GM10248 (cell line): ENCODE measurements at regions not wholly inside any gene's neighbourhood (a gene's known extent, or its start where the extent isn't known, plus 50 kb on each side); places are given as distances from the start of the nearest gene placed in this dataset.

Source experiments
- CTCF ChIA-PET: fragments of 300-600 bp; sonication (Branson Sonifier 250); formaldehyde crosslinking; extraction: SDS; loops from one replicate; lab custom pipeline; 2021; ENCODE audit warnings: antibody characterized with exemption; lab: Yijun Ruan, JAX
- POLR2A ChIA-PET: fragments of 350-650 bp; sonication (Branson Sonifier 250); formaldehyde crosslinking; extraction: SDS; loops from one replicate; lab custom pipeline; 2020; ENCODE audit warnings: antibody characterized with exemption; lab: Yijun Ruan, JAX
- DNase-seq: peaks from one replicate; pipeline ENCODE4 v3.0.0; 2012; ENCODE audit errors: extremely low spot score
- TF ChIP-seq, protein P1 (sequence below): IDR thresholded peaks from 2 replicates; pipeline ENCODE4 v1.5.1; 2012; ENCODE audit warnings: mild to moderate bottlenecking, low read depth; ENCODE audit errors: extremely low read depth, missing control alignments, control extremely low read depth

DNA sequence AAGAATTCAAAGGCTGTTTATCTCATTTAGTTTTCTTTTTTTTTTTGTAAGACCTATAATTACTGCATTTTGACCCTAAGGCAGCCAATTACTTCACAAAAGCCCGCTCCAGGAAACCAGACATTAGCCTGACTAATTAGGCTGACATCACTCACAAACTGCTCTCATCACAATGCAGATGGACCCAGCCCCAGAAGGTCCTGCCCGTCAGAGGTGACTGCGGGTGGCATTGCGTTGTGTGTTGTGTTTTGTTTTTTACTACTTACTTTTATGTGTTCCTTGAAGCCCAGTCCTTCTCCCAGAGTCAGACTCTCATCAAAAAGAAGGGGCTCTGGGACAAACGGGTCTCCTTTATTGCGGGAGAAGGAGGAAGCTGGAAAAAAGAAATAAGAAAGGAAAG is 172.2 kb downstream of the HSD17B3 start:
- ChIA-PET CTCF (no interaction called here), POLR2A (no interaction called here)
- DNase-seq = no peak
- TF ChIP-seq, protein P1, sequence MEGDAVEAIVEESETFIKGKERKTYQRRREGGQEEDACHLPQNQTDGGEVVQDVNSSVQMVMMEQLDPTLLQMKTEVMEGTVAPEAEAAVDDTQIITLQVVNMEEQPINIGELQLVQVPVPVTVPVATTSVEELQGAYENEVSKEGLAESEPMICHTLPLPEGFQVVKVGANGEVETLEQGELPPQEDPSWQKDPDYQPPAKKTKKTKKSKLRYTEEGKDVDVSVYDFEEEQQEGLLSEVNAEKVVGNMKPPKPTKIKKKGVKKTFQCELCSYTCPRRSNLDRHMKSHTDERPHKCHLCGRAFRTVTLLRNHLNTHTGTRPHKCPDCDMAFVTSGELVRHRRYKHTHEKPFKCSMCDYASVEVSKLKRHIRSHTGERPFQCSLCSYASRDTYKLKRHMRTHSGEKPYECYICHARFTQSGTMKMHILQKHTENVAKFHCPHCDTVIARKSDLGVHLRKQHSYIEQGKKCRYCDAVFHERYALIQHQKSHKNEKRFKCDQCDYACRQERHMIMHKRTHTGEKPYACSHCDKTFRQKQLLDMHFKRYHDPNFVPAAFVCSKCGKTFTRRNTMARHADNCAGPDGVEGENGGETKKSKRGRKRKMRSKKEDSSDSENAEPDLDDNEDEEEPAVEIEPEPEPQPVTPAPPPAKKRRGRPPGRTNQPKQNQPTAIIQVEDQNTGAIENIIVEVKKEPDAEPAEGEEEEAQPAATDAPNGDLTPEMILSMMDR = no peak

DNA sequence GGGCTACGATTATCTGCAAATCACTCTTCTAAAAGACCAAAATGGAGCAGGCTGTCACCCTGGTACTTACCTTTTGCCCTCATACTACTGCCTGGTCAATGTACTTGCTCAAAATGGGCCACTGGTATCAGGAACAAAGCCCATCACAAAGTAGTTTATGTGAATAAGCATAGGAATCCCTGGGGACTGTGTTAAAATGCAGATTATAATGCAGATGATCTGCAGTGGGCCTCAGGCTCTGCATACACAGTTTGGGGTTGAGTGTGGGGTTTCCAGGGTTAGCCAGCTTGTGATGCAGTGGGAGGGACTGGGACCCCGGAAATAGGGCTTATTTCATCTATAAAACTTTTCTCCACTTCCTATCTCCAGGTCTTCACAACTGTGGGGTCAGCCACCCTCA is 173.1 kb downstream of the HSD17B3 start:
- TF ChIP-seq, protein P1 = no peak
- DNase-seq = no peak
- CTCF ChIA-PET = no interaction called here
- POLR2A ChIA-PET = no interaction called here

DNA sequence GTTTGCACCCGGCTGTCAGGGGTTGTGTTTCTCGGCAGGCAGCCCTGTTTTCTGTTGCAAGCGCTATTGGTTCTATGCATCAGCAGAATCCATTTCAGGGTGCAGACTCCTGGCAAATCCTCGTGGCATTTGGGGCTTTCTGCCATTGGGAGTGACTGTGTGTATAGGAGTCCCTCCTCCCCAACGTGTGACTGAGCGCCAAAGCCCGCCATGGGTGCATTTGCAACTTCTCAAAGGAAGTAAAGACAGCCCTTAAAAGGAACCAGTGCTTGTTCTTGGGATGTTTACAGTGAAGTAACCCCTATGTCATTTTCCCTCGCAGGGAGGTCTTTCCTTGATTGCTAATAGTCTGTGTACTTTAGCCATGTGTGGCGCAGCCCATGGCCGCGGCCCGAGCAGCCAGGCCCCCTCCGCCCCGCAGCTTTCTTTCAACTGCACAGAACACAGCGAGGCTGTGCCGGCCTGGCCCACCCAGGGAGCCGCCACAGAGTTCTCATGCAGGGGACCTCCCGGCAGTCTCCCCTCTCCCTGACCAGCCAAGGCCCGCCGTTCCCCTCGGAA is 175.6 kb downstream of the HSD17B3 start:
- TF ChIP-seq, protein P1 = no peak
- ChIA-PET POLR2A (no interaction called here), CTCF (no interaction called here)
- no peak for DNase-seq

DNA sequence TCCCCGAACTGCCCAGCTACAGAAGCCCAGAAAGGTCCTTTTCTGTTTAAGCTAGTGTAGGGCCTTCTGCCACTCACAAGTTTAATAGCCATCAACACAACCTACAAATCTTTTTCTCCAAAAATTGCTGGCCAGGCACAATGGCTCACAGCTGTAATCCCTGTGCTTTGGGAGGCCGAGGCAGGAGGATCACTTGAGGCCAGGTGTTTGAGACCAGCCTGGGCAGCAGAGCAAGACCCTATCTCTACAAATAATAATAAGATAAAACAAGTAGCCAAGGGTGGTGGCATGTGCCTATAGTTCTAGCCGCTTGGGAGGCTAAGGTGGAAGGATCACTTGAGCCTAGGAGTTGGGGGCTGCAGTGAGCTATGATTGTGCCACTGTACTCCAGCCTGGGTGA is 176.4 kb downstream of the HSD17B3 start:
- DNase-seq = no peak
- ChIA-PET POLR2A (no interaction called here), CTCF (interaction anchor here (1.1 kb wide), 1 partner anchor 18 kb away, joined by 3 read pairs; no protein-coding TSS in a partner anchor)
- TF ChIP-seq, protein P1 = no peak

DNA sequence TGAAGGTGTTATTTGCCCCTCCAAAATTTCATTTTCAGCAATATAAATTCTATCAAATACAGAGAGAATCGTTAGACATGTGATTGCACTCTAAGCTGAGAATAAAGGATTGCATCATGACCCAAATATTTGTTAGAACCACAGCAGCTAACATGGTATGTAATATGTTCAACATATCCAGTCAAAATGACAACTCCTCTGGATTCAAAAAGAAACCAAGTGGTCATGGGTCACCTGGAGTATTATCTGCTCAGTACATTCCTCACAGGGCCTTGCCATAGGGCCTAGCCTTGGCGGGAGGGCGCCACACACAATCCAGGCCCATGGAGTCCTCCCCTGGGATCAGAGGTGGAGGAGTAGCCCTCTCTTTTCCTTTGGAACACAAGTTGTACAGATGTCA is 179.2 kb downstream of the HSD17B3 start:
- TF ChIP-seq, protein P1 = no peak
- DNase-seq = no peak
- CTCF ChIA-PET = interaction anchor here (0.7 to 2.2 kb wide), 5 partner anchors 11 to 109 kb away, joined by 3 to 8 read pairs (median 3); no protein-coding TSS in a partner anchor
- POLR2A ChIA-PET = no interaction called here

DNA sequence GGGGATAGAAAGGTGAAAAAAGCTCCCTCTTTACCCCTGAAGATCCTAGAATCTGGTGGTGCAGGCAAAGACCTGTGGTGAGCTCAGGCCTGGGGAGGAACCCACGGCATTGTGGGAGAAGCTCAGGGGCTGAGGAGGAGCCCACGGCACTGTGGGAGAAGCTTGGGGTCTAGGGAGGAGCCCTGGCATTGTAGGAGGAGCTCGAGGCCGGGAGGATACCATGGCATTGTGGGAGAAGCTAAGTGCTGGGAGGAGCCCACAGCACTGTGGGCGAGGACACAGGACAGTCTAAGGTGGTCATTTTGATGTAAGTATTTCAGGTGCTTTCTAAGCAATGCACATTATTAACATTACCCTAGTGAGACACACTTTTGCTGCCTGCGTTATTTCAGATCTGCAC is 179.7 kb downstream of the HSD17B3 start:
- POLR2A ChIA-PET = no interaction called here
- TF ChIP-seq, protein P1 = no peak
- no peak for DNase-seq
- CTCF ChIA-PET = interaction anchor here (1.0 to 1.6 kb wide), 2 partner anchors 11 to 110 kb away, joined by 3 to 4 read pairs; no protein-coding TSS in a partner anchor
